Retina (tissue), 1 donor: ENCODE measurements at regions not wholly inside any gene's neighbourhood (a gene's known extent, or its start where the extent isn't known, plus 50 kb on each side); places are given as distances from the start of the nearest gene placed in this dataset.
A peak's percentile ranks its signal among the peaks of the same experiment; 100 is the strongest.
"Not testable (repeated sequence)": the region's sequence is repeated elsewhere in the genome, so short reads cannot be mapped to it uniquely, and the experiment has no call there.

ENCODE experiments used
- DNase-seq: peaks from one replicate; pipeline ENCODE4 v3.0.0-alpha.2; 2016

- no peak for DNase-seq
These were observed 122.8 kb upstream of the L3MBTL4 start for GRCh38 chr18:6537475-6537874.

GRCh38 chr18:6541131-6541679, 126.5 kb upstream of the L3MBTL4 start:
- not testable (repeated sequence) for DNase-seq

- DNase-seq, result no peak
These were observed 127.6 kb upstream of the L3MBTL4 start for GRCh38 chr18:6542296-6542695.

GRCh38 chr18:6543330-6543908, 128.7 kb upstream of the L3MBTL4 start:
- peak; percentile 55 for DNase-seq

- DNase-seq, result no peak
These were observed 131.5 kb upstream of the L3MBTL4 start for GRCh38 chr18:6546229-6546628.

- DNase-seq, result no peak
These were observed 132.8 kb upstream of the L3MBTL4 start for GRCh38 chr18:6547476-6547875.

GRCh38 chr18:6553234-6553900, 138.7 kb upstream of the L3MBTL4 start:
- no peak for DNase-seq

GRCh38 chr18:6557057-6557769, 142.5 kb upstream of the L3MBTL4 start:
- DNase-seq, result peak; percentile 68

GRCh38 chr18:6557770-6558248, 143.1 kb upstream of the L3MBTL4 start:
- no peak for DNase-seq

- DNase-seq, result no peak
These were observed 143.9 kb upstream of the L3MBTL4 start for GRCh38 chr18:6558446-6559156.

GRCh38 chr18:6559296-6559695, 144.6 kb upstream of the L3MBTL4 start:
- DNase-seq, result no peak

GRCh38 chr18:6561016-6561415, 146.3 kb upstream of the L3MBTL4 start:
- no peak for DNase-seq

GRCh38 chr18:6561420-6561861, 146.7 kb upstream of the L3MBTL4 start:
- peak; percentile 57 for DNase-seq

GRCh38 chr18:6561862-6562291, 147.2 kb upstream of the L3MBTL4 start:
- DNase-seq, result no peak

GRCh38 chr18:6563896-6564295, 149.2 kb upstream of the L3MBTL4 start:
- no peak for DNase-seq

GRCh38 chr18:6564950-6565814, 150.5 kb upstream of the L3MBTL4 start:
- no peak for DNase-seq

GRCh38 chr18:6565815-6566081, 151.0 kb upstream of the L3MBTL4 start:
- no peak for DNase-seq

- no peak for DNase-seq
These were observed 151.7 kb upstream of the L3MBTL4 start for GRCh38 chr18:6566338-6566911.

GRCh38 chr18:6569813-6570212, 155.1 kb upstream of the L3MBTL4 start:
- no peak for DNase-seq

- DNase-seq, result no peak
These were observed 156.0 kb upstream of the L3MBTL4 start for GRCh38 chr18:6570581-6571238.

- no peak for DNase-seq
These were observed 156.5 kb upstream of the L3MBTL4 start for GRCh38 chr18:6571239-6571602.
